Spleen (tissue), 3 donors: ENCODE measurements at regions not wholly inside any gene's neighbourhood (a gene's known extent, or its start where the extent isn't known, plus 50 kb on each side); places are given as distances from the start of the nearest gene placed in this dataset.

Experiments
- POLR2A ChIP-seq, 3 donors: fragments of 450-650 bp; IDR thresholded peaks; one replicate each; pipeline ENCODE4 v1.5.1; 2017; ENCODE audit warnings: antibody characterized with exemption in 3 of 3, mild to moderate bottlenecking in 1 of 3
- POLR2AphosphoS5 ChIP-seq, 3 donors: sonication (generic); formaldehyde crosslinking; IDR thresholded peaks; one replicate each; pipeline ENCODE4 v1.5.1; 2017; ENCODE audit warnings: antibody characterized with exemption in 3 of 3

DNA sequence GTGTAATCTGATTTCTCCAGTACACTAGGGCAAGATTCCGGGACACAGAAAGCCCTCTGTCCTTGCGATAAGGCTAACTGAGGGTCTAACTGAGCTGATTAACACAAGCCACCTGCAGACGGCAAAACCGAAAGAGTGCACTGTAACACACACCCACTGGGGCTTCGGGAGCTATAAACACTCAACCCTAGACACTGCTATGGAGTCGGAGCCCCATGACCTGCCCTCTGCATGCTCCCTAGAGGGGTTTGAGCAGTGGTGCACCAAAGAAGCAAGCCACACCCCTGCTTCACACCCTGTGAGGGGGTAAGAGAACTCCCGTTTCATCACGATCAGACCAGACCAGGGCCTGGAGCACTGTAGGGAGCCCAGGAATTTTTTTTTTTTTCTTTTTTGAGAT lies 72.4 kb downstream of the DMRTA2 start:
- TF ChIP-seq POLR2AphosphoS5 (IDR thresholded peaks at IDR 0.05) (no peak), POLR2A (IDR thresholded peaks at IDR 0.05) (no peak)
